H1 (cell line): ENCODE measurements at regions not wholly inside any gene's neighbourhood (a gene's known extent, or its start where the extent isn't known, plus 50 kb on each side); places are given as distances from the start of the nearest gene placed in this dataset.

Experiments
- CTCF ChIA-PET: fragments of 300-600 bp; sonication (Branson Sonifier 250); formaldehyde crosslinking; loops from one replicate; lab custom pipeline; 2021; ENCODE audit not compliant: partially characterized antibody; lab: Charles Lee
- POLR2A ChIA-PET: fragments of 300-600 bp; sonication (Branson Sonifier 250); formaldehyde crosslinking; loops from one replicate; lab custom pipeline; 2021; ENCODE audit warnings: inconsistent platforms; ENCODE audit not compliant: partially characterized antibody; lab: Charles Lee
- DNase-seq, 2 experiments: peaks; one replicate each; pipeline versions ENCODE4 v3.0.0 to v3.0.0-alpha.2; 2010 to 2022; ENCODE audit warnings: low spot score in 2 of 2, low read depth in 1 of 2, mixed read lengths in 1 of 2
- FAIRE-seq: peaks from 2 replicates; lab custom pipeline; 2011; peaks lifted over from hg19 to GRCh38; lab: Jason Lieb, UNC
- H2AFZ ChIP-seq: 2 replicates; pipeline ENCODE4 v1.8.1; 2012; ENCODE audit warnings: low read length, inconsistent platforms
- H2AK5ac ChIP-seq: 2 replicates; pipeline ENCODE4 v1.6.1; 2013; ENCODE audit warnings: low read depth, low read length
- H2BK120ac ChIP-seq: replicated peaks from 2 replicates; pipeline ENCODE3; 2013; ENCODE audit warnings: low read depth, low read length, inconsistent platforms
- H2BK12ac ChIP-seq: 2 replicates; pipeline ENCODE4 v1.6.1; 2013; ENCODE audit warnings: low read depth, low read length
- H2BK15ac ChIP-seq: 2 replicates; pipeline ENCODE4 v1.6.1; 2013; ENCODE audit warnings: low read length
- H2BK20ac ChIP-seq: 2 replicates; pipeline ENCODE4 v1.6.1; 2013; ENCODE audit warnings: low read length
- H2BK5ac ChIP-seq: 2 replicates; pipeline ENCODE4 v1.6.1; 2013; ENCODE audit warnings: low read depth, low read length
- H3K14ac ChIP-seq: 2 replicates; pipeline ENCODE4 v1.6.1; 2013; ENCODE audit warnings: inconsistent platforms; ENCODE audit not compliant: insufficient read length
- H3K18ac ChIP-seq: 2 replicates; pipeline ENCODE4 v1.6.1; 2013; ENCODE audit warnings: low read length; ENCODE audit errors: extremely low read depth
- H3K23ac ChIP-seq: 2 replicates; pipeline ENCODE4 v1.6.1; 2013; ENCODE audit warnings: inconsistent platforms; ENCODE audit not compliant: insufficient read length
- H3K23me2 ChIP-seq: 2 replicates; pipeline ENCODE4 v1.6.1; 2013; ENCODE audit warnings: low read depth, low read length
- H3K27ac ChIP-seq: 2 replicates; pipeline ENCODE4 v1.6.1; 2011; ENCODE audit warnings: low read depth, low read length, inconsistent platforms
- H3K27me3 ChIP-seq, 4 experiments: replicated peaks in 1 of 4; 1 replicate in 1 of 4; 2 replicates in 3 of 4; pipeline versions ENCODE4 v1.6.1 to v1.8.1; 2011 to 2013; ENCODE audit warnings: low read length in 3 of 4, mild to moderate bottlenecking in 3 of 4, inconsistent platforms in 2 of 4, mixed read lengths in 2 of 4, moderate library complexity in 1 of 4; ENCODE audit not compliant: control insufficient read depth in 3 of 4, insufficient read depth in 3 of 4; ENCODE audit errors: extremely low read depth in 1 of 4
- H3K36me3 ChIP-seq, 4 experiments: 2 replicates each; pipeline versions ENCODE4 v1.6.1 to v1.8.1; 2011 to 2013; ENCODE audit warnings: mild to moderate bottlenecking in 4 of 4, low read length in 3 of 4, moderate library complexity in 2 of 4, control low read depth in 1 of 4, inconsistent platforms in 1 of 4; ENCODE audit not compliant: insufficient read depth in 4 of 4, control insufficient read depth in 2 of 4
- H3K4ac ChIP-seq: replicated peaks from 2 replicates; pipeline ENCODE3; 2013; ENCODE audit warnings: low read length, low read depth, mixed read lengths, inconsistent platforms; ENCODE audit not compliant: insufficient read length
- H3K4me1 ChIP-seq, 4 experiments: replicated peaks in 1 of 4; 1 replicate in 1 of 4; 2 replicates in 3 of 4; pipeline versions ENCODE4 v1.6.1 to v1.8.1; 2011 to 2013; ENCODE audit warnings: low read length in 3 of 4, inconsistent platforms in 2 of 4, mixed read lengths in 1 of 4; ENCODE audit not compliant: insufficient read depth in 4 of 4, control insufficient read depth in 3 of 4
- H3K4me2 ChIP-seq, 2 experiments: 2 replicates each; pipeline versions ENCODE4 v1.6.1 to v1.8.1; 2011 to 2013; ENCODE audit warnings: low read depth in 2 of 2, low read length in 2 of 2, control low read depth in 1 of 2, inconsistent platforms in 1 of 2, mild to moderate bottlenecking in 1 of 2; ENCODE audit not compliant: insufficient read depth in 1 of 2
- H3K4me3 ChIP-seq, 4 experiments: fragments of 200-600, 300-600 bp in 1 of 4; sonication (generic), shearing (Covaris generic), sonication (Bioruptor Twin) in 1 of 4; 2 replicates each; pipeline versions ENCODE4 v1.5.1 to v1.8.1; 2011 to 2016; ENCODE audit warnings: low read length in 4 of 4, low read depth in 3 of 4, control low read depth in 2 of 4, inconsistent platforms in 2 of 4, mild to moderate bottlenecking in 2 of 4, mixed read lengths in 1 of 4, moderate library complexity in 1 of 4; ENCODE audit not compliant: insufficient read depth in 2 of 4; ENCODE audit errors: extremely low read depth in 1 of 4
- H3K56ac ChIP-seq: replicated peaks from 2 replicates; pipeline ENCODE3; 2013; ENCODE audit warnings: low read depth, mild to moderate bottlenecking, mixed read lengths, low read length, inconsistent platforms; ENCODE audit not compliant: insufficient read length
- H3K79me1 ChIP-seq: 2 replicates; pipeline ENCODE4 v1.6.1; 2013; ENCODE audit warnings: low read depth, low read length, control low read depth
- H3K79me2 ChIP-seq, 2 experiments: 2 replicates each; pipeline versions ENCODE4 v1.6.1 to v1.8.1; 2012 to 2013; ENCODE audit warnings: low read length in 2 of 2, mild to moderate bottlenecking in 2 of 2, inconsistent platforms in 1 of 2; ENCODE audit not compliant: insufficient read depth in 2 of 2, control insufficient read depth in 1 of 2
- H3K9ac ChIP-seq, 4 experiments: replicated peaks in 1 of 4; 1 replicate in 1 of 4; 2 replicates in 3 of 4; pipeline versions ENCODE4 v1.6.1 to v1.8.1; 2011 to 2013; ENCODE audit warnings: low read depth in 3 of 4, low read length in 3 of 4, control low read depth in 2 of 4, mild to moderate bottlenecking in 2 of 4, moderate library complexity in 2 of 4, inconsistent platforms in 1 of 4; ENCODE audit errors: extremely low read depth in 1 of 4
- H3K9me3 ChIP-seq, 2 experiments: 2 replicates each; pipeline versions ENCODE4 v1.6.1 to v1.8.1; 2012 to 2013; ENCODE audit warnings: mild to moderate bottlenecking in 2 of 2, moderate library complexity in 2 of 2, control low read depth in 1 of 2, inconsistent platforms in 1 of 2, low read depth in 1 of 2, low read length in 1 of 2, mixed read lengths in 1 of 2; ENCODE audit not compliant: insufficient read depth in 2 of 2
- H4K20me1 ChIP-seq, 2 experiments: replicated peaks in 1 of 2; 2 replicates each; pipeline versions ENCODE3 to v1.8.1; 2011 to 2013; ENCODE audit warnings: inconsistent platforms in 2 of 2, low read length in 2 of 2, mild to moderate bottlenecking in 1 of 2; ENCODE audit not compliant: insufficient read depth in 2 of 2, control insufficient read depth in 1 of 2
- H4K5ac ChIP-seq: 2 replicates; pipeline ENCODE4 v1.6.1; 2013; ENCODE audit warnings: low read length, low read depth, mixed read lengths, inconsistent platforms; ENCODE audit not compliant: insufficient read length
- H4K8ac ChIP-seq: 2 replicates; pipeline ENCODE4 v1.8.0; 2013; ENCODE audit warnings: mild to moderate bottlenecking, moderate library complexity, low read length, inconsistent platforms; ENCODE audit not compliant: insufficient read depth; ENCODE audit errors: extremely low read depth
- H4K91ac ChIP-seq: replicated peaks from 2 replicates; pipeline ENCODE3; 2013; ENCODE audit warnings: low read length, mixed read lengths, inconsistent platforms; ENCODE audit not compliant: insufficient read length
- RBBP5 ChIP-seq: IDR thresholded peaks from 2 replicates; pipeline ENCODE4 v1.7.1; 2012; ENCODE audit warnings: low read depth, mild to moderate bottlenecking, inconsistent platforms, low read length, moderate library complexity, borderline replicate concordance
- SIX5 ChIP-seq: IDR thresholded peaks from 2 replicates; pipeline ENCODE4 v1.6.1; 2011; ENCODE audit warnings: mild to moderate bottlenecking, low read depth, low read length
- YY1 ChIP-seq: IDR thresholded peaks from 2 replicates; pipeline ENCODE4 v1.6.1; 2011; ENCODE audit warnings: low read depth, mild to moderate bottlenecking, low read length
- WGBS, 2 experiments: shearing (Covaris generic) in 1 of 2; methylation state at CpG; one replicate each; pipeline versions ENCODE4 v1.1.6 to v1.1.7; 2013 to 2015; ENCODE audit warnings: low lambda C conversion rate in 2 of 2, mixed read lengths in 2 of 2, inconsistent platforms in 1 of 2, low coverage in 1 of 2, missing lambda C conversion rate in 1 of 2; ENCODE audit not compliant: insufficient replicate concordance in 2 of 2, insufficient coverage in 1 of 2, insufficient read length in 1 of 2; ENCODE audit errors: extremely low coverage in 1 of 2, missing lambda C conversion rate in 1 of 2; 5-methylcytosine and 5-hydroxymethylcytosine counted together

GRCh38 chr3:55407426-55407820, 79.7 kb downstream of the WNT5A start:
- Histone ChIP-seq H4K5ac (no peak overlapping the region), H3K79me1 (no peaks in the 10 kb centered on the region), H3K4me2 (no peak overlapping the region), H3K4me1 (no peaks in the 10 kb centered on the region), H3K56ac (no peak overlapping the region), H2BK12ac (no peak overlapping the region), H3K4me3 (no peak overlapping the region), H2BK15ac (no peak overlapping the region), H2BK120ac (no peak overlapping the region), H3K14ac (no peak overlapping the region), H2AFZ (no peak overlapping the region), H3K4ac (no peak overlapping the region), H2BK5ac (no peak overlapping the region), H3K27ac (no peak overlapping the region), H3K36me3 (no peaks in the 10 kb centered on the region), H3K18ac (no peak overlapping the region), H3K79me2 (no peaks in the 10 kb centered on the region), H2BK20ac (no peak overlapping the region), H3K9me3 (no peaks in the 10 kb centered on the region), H4K91ac (no peak overlapping the region), H3K23ac (no peak overlapping the region), H4K20me1 (no peaks in the 10 kb centered on the region), H3K9ac (no peak overlapping the region), H3K27me3 (no peaks in the 10 kb centered on the region), H3K23me2 (no peaks in the 10 kb centered on the region), H4K8ac (no peak overlapping the region), H2AK5ac (no peak overlapping the region)
- no peak for DNase-seq
- POLR2A ChIA-PET = no interaction called here
- TF ChIP-seq YY1 (no peak), RBBP5 (no peak), SIX5 (no peak)
- CTCF ChIA-PET = interaction anchor here (1.0 kb wide), 1 partner anchor 9 kb away, joined by 4 read pairs; no protein-coding TSS in a partner anchor
- 88% methylated on average over 1 of the region's 1 CpG; no CpG with 5 or more reads in 1 of the 2 experiments for WGBS, 2 experiments
- FAIRE-seq = no peak
